H9 (cell line): ENCODE measurements at regions not wholly inside any gene's neighbourhood (a gene's known extent, or its start where the extent isn't known, plus 50 kb on each side); places are given as distances from the start of the nearest gene placed in this dataset.

ENCODE experiments used
- DNase-seq: peaks from one replicate; pipeline ENCODE4 v3.0.0-alpha.2; 2017
- H2AFZ ChIP-seq: one replicate; pipeline ENCODE4 v1.6.1; 2013; ENCODE audit warnings: mild to moderate bottlenecking, low read length, control low read depth, moderate library complexity
- H2AK5ac ChIP-seq: 2 replicates; pipeline ENCODE4 v1.6.1; 2013; ENCODE audit warnings: low read length, control low read depth, mixed read lengths; ENCODE audit not compliant: insufficient read length
- H2BK120ac ChIP-seq: one replicate; pipeline ENCODE4 v1.6.1; 2013; ENCODE audit warnings: low read depth, mild to moderate bottlenecking, low read length, control low read depth, inconsistent platforms; ENCODE audit not compliant: poor library complexity, severe bottlenecking
- H2BK12ac ChIP-seq: 2 replicates; pipeline ENCODE4 v1.6.1; 2013; ENCODE audit warnings: low read length, control low read depth, mixed read lengths, low read depth; ENCODE audit not compliant: insufficient read length
- H2BK15ac ChIP-seq: 2 replicates; pipeline ENCODE4 v1.6.1; 2013; ENCODE audit warnings: low read depth, low read length, control low read depth
- H2BK20ac ChIP-seq: one replicate; pipeline ENCODE4 v1.6.1; 2013; ENCODE audit warnings: low read depth, mild to moderate bottlenecking, low read length, control low read depth, inconsistent platforms; ENCODE audit not compliant: poor library complexity, severe bottlenecking
- H2BK5ac ChIP-seq: 2 replicates; pipeline ENCODE4 v1.6.1; 2013; ENCODE audit warnings: low read length, control low read depth, mixed read lengths; ENCODE audit not compliant: insufficient read length
- H3K14ac ChIP-seq: 2 replicates; pipeline ENCODE4 v1.6.1; 2013; ENCODE audit warnings: low read length, control low read depth; ENCODE audit not compliant: insufficient read depth
- H3K18ac ChIP-seq: 2 replicates; pipeline ENCODE4 v1.6.1; 2013; ENCODE audit warnings: low read depth, mild to moderate bottlenecking, mixed read lengths, low read length, control low read depth; ENCODE audit not compliant: insufficient read length
- H3K23ac ChIP-seq: 2 replicates; pipeline ENCODE4 v1.6.1; 2013; ENCODE audit warnings: low read length, control low read depth, mixed read lengths, low read depth; ENCODE audit not compliant: insufficient read length
- H3K23me2 ChIP-seq: 2 replicates; pipeline ENCODE4 v1.6.1; 2013; ENCODE audit warnings: low read depth, mild to moderate bottlenecking, mixed read lengths, low read length, control low read depth; ENCODE audit not compliant: insufficient read length, poor library complexity, severe bottlenecking
- H3K27ac ChIP-seq: 2 replicates; pipeline ENCODE4 v1.5.1; 2013; ENCODE audit warnings: low read length, control low read depth, mixed read lengths, low read depth; ENCODE audit not compliant: insufficient read length
- H3K27me3 ChIP-seq: 2 replicates; pipeline ENCODE4 v1.6.1; 2013; ENCODE audit warnings: low read length, control low read depth, inconsistent platforms; ENCODE audit not compliant: insufficient read depth
- H3K4ac ChIP-seq: 2 replicates; pipeline ENCODE4 v1.6.1; 2013; ENCODE audit warnings: low read depth, mild to moderate bottlenecking, control low read depth, inconsistent platforms, low read length, moderate library complexity
- H3K4me1 ChIP-seq: 2 replicates; pipeline ENCODE4 v1.6.1; 2013; ENCODE audit warnings: low read length, control low read depth, inconsistent platforms; ENCODE audit not compliant: insufficient read depth
- H3K4me2 ChIP-seq: 2 replicates; pipeline ENCODE4 v1.6.1; 2013; ENCODE audit warnings: low read length, control low read depth, mixed read lengths; ENCODE audit not compliant: insufficient read length, insufficient read depth
- H3K56ac ChIP-seq: 2 replicates; pipeline ENCODE4 v1.6.1; 2013; ENCODE audit warnings: low read depth, mild to moderate bottlenecking, mixed read lengths, low read length, control low read depth; ENCODE audit not compliant: insufficient read length
- H3K79me1 ChIP-seq: 2 replicates; pipeline ENCODE4 v1.6.1; 2013; ENCODE audit warnings: low read depth, mild to moderate bottlenecking, moderate library complexity, low read length, control low read depth, inconsistent platforms; ENCODE audit not compliant: insufficient read depth, poor library complexity, severe bottlenecking
- H3K79me2 ChIP-seq: 2 replicates; pipeline ENCODE4 v1.6.1; 2013; ENCODE audit warnings: low read length, control low read depth, inconsistent platforms; ENCODE audit not compliant: insufficient read depth
- H3K9ac ChIP-seq: 2 replicates; pipeline ENCODE4 v1.6.1; 2013; ENCODE audit warnings: low read length, control low read depth, mixed read lengths; ENCODE audit not compliant: insufficient read length; ENCODE audit errors: extremely low read depth
- H3K9me3 ChIP-seq: one replicate; pipeline ENCODE4 v1.6.1; 2013; ENCODE audit warnings: low read depth, low read length, inconsistent platforms; ENCODE audit not compliant: control insufficient read depth
- H3T11ph ChIP-seq: one replicate; pipeline ENCODE4 v1.6.1; 2013; ENCODE audit warnings: mild to moderate bottlenecking, low read length, control low read depth, inconsistent platforms
- H4K20me1 ChIP-seq: one replicate; pipeline ENCODE4 v1.6.1; 2013; ENCODE audit not compliant: control insufficient read depth, insufficient read length, insufficient read depth
- H4K5ac ChIP-seq: 2 replicates; pipeline ENCODE4 v1.6.1; 2013; ENCODE audit warnings: low read depth, mild to moderate bottlenecking, mixed read lengths, low read length, control low read depth; ENCODE audit not compliant: insufficient read length
- H4K8ac ChIP-seq: replicated peaks from 2 replicates; pipeline ENCODE4 v1.6.1; 2013; ENCODE audit warnings: low read length, control low read depth, mixed read lengths, low read depth; ENCODE audit not compliant: insufficient read length
- H4K91ac ChIP-seq: 2 replicates; pipeline ENCODE4 v1.6.1; 2013; ENCODE audit warnings: low read depth, mild to moderate bottlenecking, moderate library complexity, mixed read lengths, low read length, control low read depth; ENCODE audit not compliant: insufficient read length
- H3K27ac Mint-ChIP-seq, 3 experiments: 2 replicates in 2 of 3; 3 replicates in 1 of 3; pipeline ENCODE4 v1.8.0; 2020 to 2021; ENCODE audit warnings: mixed read lengths in 3 of 3, mild to moderate bottlenecking in 1 of 3, moderate library complexity in 1 of 3
- H3K27me3 Mint-ChIP-seq: 2 replicates; pipeline ENCODE4 v1.8.0; 2021; ENCODE audit warnings: low read depth, mild to moderate bottlenecking, moderate library complexity, mixed read lengths
- H3K36me3 Mint-ChIP-seq, 3 experiments: 2 replicates in 2 of 3; 3 replicates in 1 of 3; pipeline ENCODE4 v1.8.0; 2020 to 2021; ENCODE audit warnings: low read depth in 3 of 3, mixed read lengths in 3 of 3; ENCODE audit not compliant: insufficient read depth in 1 of 3
- H3K4me1 Mint-ChIP-seq, 2 experiments: 2 replicates each; pipeline ENCODE4 v1.8.0; 2020; ENCODE audit warnings: mixed read lengths in 2 of 2
- H3K4me3 Mint-ChIP-seq, 2 experiments: 2 replicates in 1 of 2; 3 replicates in 1 of 2; pipeline ENCODE4 v1.8.0; 2020 to 2021; ENCODE audit warnings: mild to moderate bottlenecking in 2 of 2, mixed read lengths in 2 of 2, moderate library complexity in 1 of 2
- H3K9me3 Mint-ChIP-seq, 2 experiments: 2 replicates in 1 of 2; 3 replicates in 1 of 2; pipeline ENCODE4 v1.8.0; 2020; ENCODE audit warnings: mild to moderate bottlenecking in 2 of 2, mixed read lengths in 2 of 2, moderate library complexity in 1 of 2
- CTCF ChIP-seq: fragments of 200-600 bp; sonication (generic); conservative IDR thresholded peaks from 3 replicates; pipeline ENCODE4 v1.8.0; 2021; ENCODE audit warnings: antibody characterized with exemption, mild to moderate bottlenecking
- WGBS: extraction: QIAGEN DNeasy Blood & Tissue Kit; methylation state at CpG from one replicate; pipeline ENCODE4 v1.1.7; 2013; ENCODE audit warnings: missing lambda C conversion rate, low lambda C conversion rate, mixed read lengths; ENCODE audit not compliant: insufficient read length; ENCODE audit errors: extremely low coverage; 5-methylcytosine and 5-hydroxymethylcytosine counted together

- no CpG with 5 or more reads among the region's 12 CpGs for WGBS
- H4K5ac ChIP-seq: no peak overlapping the region
- H3K79me2 ChIP-seq: no peaks in the 10 kb centered on the region
- H3K18ac ChIP-seq: no peak overlapping the region
- H3T11ph ChIP-seq: no peak overlapping the region
- H3K27me3 Mint-ChIP-seq: peaks cover 27% of the 10 kb centered on the region
- H3K56ac ChIP-seq: no peak overlapping the region
- no peak for DNase-seq
- no peak overlapping the region for H3K23ac ChIP-seq
- H4K91ac ChIP-seq: no peak overlapping the region
- H2BK20ac ChIP-seq: no peak overlapping the region
- H2BK15ac ChIP-seq: no peak overlapping the region
- no peak overlapping the region for H3K4me3 Mint-ChIP-seq
- H3K27ac ChIP-seq: no peak overlapping the region
- no peak overlapping the region for H2BK5ac ChIP-seq
- H3K9me3 Mint-ChIP-seq: no peaks in the 10 kb centered on the region; a peak in 1 of 5 replicates
- TF ChIP-seq CTCF: no peak
- no peaks in the 10 kb centered on the region for H3K36me3 Mint-ChIP-seq
- H4K8ac ChIP-seq: no peak overlapping the region
- H2BK12ac ChIP-seq: no peak overlapping the region
- H3K23me2 ChIP-seq: no peaks in the 10 kb centered on the region
- H3K14ac ChIP-seq: no peak overlapping the region
- no peaks in the 10 kb centered on the region for H3K79me1 ChIP-seq
- no peaks in the 10 kb centered on the region for H3K4me1 ChIP-seq
- no peak overlapping the region for H2BK120ac ChIP-seq
- H3K27me3 ChIP-seq: no peaks in the 10 kb centered on the region; the same call in 1 of the 2 replicates
- no peak overlapping the region for H2AK5ac ChIP-seq
- H3K4me1 Mint-ChIP-seq: peaks cover 2 to 5% of the 10 kb centered on the region in 2 experiments; a peak in 3 of 4 replicates
- no peak overlapping the region for H2AFZ ChIP-seq
- no peaks in the 10 kb centered on the region for H4K20me1 ChIP-seq
- H3K27ac Mint-ChIP-seq: no peak overlapping the region
- no peak overlapping the region for H3K4ac ChIP-seq
- H3K9ac ChIP-seq: no peak overlapping the region
- no peak overlapping the region for H3K4me2 ChIP-seq
- H3K9me3 ChIP-seq: no peaks in the 10 kb centered on the region
Observed at GRCh38 chr11:64429970-64430369, 71.0 kb downstream of the RPS6KA4 start.
